Medulla oblongata (tissue), 1 donor: ENCODE measurements at regions not wholly inside any gene's neighbourhood (a gene's known extent, or its start where the extent isn't known, plus 50 kb on each side); places are given as distances from the start of the nearest gene placed in this dataset.
"Not testable (repeated sequence)": the region's sequence is repeated elsewhere in the genome, so short reads cannot be mapped to it uniquely, and the experiment has no call there.

Source experiments
- DNase-seq: peaks from one replicate; pipeline ENCODE4 v3.0.0-alpha.2; 2015; ENCODE audit errors: extremely low spot score

- DNase-seq: no peak
Observed at GRCh38 chr6:27806981-27807440, 105.2 kb downstream of the OR2B2 start.

GRCh38 chr6:27805347-27805746, 106.8 kb downstream of the OR2B2 start:
- no peak for DNase-seq

DNA sequence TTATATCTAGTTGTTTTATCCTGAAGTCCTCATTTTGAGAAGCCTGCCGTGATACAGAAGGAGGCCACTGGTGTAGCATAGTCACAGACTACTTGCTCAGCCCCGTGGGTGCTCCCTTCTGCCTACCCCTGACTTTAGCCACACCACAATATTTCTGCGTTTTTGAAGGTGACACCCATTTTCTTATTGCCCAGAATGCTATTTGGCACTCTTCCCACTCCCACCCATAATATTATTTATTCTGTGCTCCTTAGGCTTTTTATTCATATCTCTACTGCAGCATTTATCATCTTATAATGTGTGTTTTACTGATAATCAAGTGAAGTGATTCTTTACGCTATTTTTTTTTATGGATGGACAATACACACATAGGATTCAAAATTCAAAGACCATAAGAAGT, 107.3 kb downstream of the OR2B2 start:
- no peak for DNase-seq

GRCh38 chr6:27800731-27801373, 111.3 kb downstream of the OR2B2 start:
- no peak for DNase-seq

DNA sequence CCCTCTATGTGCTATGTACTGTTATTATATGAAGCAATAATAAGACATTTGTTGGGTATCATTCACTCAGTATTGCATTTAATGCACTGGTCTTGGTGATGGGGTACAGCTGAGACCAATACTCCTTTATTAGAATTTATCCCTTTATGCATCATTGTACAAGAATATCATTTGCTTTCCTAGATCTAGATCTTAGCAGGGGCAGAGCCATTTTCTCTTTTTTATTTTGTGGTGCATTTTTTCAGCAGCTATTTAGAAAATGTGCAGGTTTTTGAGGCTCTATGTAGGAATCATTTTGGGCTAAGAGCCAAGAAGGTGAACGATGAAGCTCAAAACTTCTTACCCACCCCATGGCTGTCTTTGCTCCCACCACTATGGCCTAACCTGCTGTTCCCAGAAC, 114.2 kb downstream of the OR2B2 start:
- no peak for DNase-seq

- DNase-seq: not testable (repeated sequence)
Observed at GRCh38 chr6:27796736-27797481, 115.3 kb downstream of the OR2B2 start.

- DNase-seq: peak; percentile 91
Observed at GRCh38 chr6:27795697-27796494, 116.3 kb downstream of the OR2B2 start.

GRCh38 chr6:27791182-27791943, 120.8 kb downstream of the OR2B2 start:
- DNase-seq: peak; percentile 89

DNA sequence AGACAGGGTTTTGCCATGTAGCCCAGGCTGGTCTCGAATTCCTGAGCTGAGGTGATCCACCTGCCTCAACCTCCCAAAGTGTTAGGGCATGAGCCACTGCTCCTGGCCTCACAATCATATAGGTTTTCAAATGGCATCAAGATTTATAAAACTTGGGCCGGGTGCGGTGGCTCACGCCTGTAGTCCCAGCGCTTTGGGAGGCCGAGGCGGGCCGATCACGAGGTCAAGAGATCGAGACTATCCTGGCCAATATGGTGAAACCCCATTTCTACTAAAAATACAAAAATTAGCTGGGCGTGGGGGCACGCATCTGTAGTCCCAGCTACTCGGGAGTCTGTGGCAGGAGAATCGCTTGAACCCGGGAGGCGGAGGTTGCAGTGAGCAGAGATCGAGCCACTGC, 123.8 kb downstream of the OR2B2 start:
- not testable (repeated sequence) for DNase-seq

DNA sequence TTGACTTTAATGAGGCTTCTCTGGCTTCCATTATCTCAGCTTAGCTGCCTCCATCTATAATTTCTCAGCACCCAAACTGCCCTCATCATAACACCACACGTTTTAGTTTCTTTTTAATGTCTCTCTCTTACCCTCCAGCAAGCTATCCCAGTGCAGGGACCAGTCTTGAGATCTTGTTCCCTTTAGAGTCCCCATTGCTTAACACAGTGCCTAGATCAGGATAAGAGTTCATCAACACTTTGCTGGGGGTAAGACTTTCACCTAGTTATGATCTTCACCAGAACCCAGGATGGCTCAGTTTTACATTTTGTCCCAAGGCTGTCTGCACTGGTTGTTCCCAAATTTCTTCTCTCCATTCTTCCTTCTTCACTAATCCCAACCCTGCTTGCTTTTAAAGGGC, 126.1 kb downstream of the OR2B2 start:
- no peak for DNase-seq

DNA sequence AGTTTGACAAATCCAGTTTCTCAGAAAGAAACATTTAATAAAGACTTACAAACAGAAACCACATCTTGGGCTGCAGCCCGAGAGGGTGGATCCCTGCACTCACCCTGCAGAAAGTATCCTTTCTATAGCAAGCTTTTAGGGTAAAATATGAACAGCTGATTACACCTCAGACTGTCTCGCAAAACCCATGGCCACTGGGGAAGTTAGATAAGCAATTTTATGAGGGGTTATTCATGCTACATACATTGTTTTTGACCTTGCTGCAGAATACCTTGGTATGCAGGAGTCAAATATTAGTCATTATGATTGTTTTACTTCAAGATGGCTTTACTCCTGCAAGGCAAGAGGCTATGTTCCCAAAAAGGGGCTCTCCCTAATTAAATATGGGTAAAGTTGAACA, 126.9 kb downstream of the OR2B2 start:
- DNase-seq: no peak

- no peak for DNase-seq
Observed at GRCh38 chr6:27782748-27783147, 129.4 kb downstream of the OR2B2 start.

DNA sequence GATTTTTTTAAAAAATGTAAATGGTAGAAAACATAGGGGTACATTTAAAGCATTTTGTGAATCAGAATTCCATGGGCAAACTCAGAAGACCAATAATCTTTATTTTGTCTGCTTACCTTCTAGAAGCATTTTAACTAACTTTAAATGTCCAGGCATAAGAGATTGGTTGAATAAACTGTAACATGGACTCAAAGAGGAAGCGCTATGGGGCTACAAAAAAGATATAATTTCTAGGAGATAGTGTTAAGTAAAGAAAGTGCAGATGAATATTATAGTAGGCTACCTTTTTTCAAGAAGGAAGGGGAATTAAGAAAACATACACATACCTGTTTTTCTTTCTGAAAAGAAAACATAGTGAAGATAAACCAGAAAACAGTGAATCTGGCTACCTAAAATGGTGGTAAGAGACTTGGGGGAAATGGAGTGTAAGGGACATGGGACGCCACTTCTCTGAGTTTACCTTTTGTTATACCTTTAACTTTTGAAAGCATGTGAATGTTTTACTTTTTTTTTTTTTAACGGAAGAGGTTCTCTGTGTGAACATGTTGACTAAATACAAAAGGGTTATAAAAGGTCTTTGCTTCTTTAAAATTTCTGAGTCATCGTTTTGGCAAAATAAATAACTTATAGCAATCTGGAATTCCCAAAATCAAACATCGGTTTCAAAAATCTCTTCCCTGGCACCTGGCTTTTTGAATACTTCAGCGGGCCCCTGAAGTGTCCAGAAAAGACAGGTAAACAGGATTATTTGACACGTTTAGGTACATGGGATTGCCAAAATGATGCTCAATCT, 133.4 kb downstream of the OR2B2 start:
- DNase-seq: no peak

- DNase-seq: no peak
Observed at GRCh38 chr6:27777614-27778355, 134.4 kb downstream of the OR2B2 start.

GRCh38 chr6:27777126-27777525, 135.1 kb downstream of the OR2B2 start:
- DNase-seq: no peak

- DNase-seq: no peak
Observed at GRCh38 chr6:27776504-27776903, 135.7 kb downstream of the OR2B2 start.

DNA sequence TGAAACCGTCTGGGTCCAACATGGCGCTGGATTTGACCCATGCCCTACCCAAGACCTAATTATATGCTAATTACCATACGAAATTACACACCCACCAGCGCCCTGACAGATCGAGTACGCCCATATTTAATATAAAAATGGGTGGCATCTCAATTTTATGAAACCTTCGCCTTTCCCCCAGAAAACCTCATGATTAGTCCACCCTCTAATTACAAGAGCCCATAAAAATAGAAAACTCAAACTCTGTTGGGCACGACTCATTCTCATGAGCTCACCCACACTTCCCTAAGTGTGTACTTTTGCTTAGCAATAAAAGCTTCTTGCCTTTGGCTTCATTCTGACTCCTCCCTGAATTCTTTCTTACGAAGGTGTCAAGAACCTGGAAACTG, 136.4 kb downstream of the OR2B2 start:
- DNase-seq: no peak

DNA sequence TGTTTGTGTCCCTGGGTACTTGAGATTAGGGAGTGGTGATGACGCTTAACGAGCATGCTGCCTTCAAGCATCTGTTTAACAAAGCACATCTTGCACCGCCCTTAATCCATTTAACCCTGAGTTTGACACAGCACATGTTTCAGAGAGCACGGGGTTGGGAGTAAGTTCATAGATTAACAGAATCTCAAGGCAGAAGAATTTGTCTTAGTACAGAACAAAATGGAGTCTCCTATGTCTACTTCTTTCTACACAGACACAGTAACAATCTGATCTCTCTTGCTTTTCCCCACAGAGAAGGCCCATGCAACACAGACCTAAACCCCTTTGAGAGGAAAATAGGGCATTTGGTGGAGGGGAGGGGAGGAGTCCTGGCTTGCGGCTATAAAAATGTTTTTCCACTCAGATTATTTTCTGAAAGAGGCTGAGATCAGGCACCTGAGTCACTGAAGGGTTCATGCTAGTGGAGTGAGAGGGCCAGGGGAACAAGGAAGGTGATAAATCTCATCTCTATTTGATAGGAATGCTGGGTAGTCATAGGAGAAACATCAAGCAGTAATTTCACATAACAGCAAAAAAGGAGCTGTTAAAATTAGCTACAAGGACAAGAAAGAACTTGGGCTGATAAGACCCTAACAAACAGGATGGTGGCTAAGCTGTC, 136.9 kb downstream of the OR2B2 start:
- DNase-seq: not testable (repeated sequence)

DNA sequence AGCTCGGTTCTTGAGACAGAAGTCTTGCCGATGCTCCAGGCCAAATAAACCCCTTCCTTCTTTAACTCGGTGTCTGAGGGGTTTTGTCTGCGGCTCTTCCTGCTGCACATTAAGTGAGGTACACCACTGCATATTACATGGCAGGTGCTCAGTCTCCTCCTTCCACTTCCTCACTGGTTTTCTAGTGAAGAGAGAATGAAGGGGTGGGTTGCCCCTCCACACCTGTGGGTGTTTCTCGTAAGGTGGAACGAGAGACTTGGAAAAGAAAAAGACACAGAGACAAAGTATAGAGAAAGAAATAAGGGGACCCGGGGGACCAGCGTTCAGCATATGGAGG, 138.0 kb downstream of the OR2B2 start:
- DNase-seq: not testable (repeated sequence)
